GM12878 (cell line): ENCODE measurements at regions not wholly inside any gene's neighbourhood (a gene's known extent, or its start where the extent isn't known, plus 50 kb on each side); places are given as distances from the start of the nearest gene placed in this dataset.

Experiments used
- ATAC-seq: fragments of 200-7000 bp; cut with Tn5 transposase; 3 replicates; pipeline ENCODE4 v1.9.1; 2020; ENCODE audit warnings: mild to moderate bottlenecking, moderate library complexity
- BruUV-seq: library from RNA; stranded (reverse); fragments of 400-500 nt; replicated peaks from 2 replicates; lab custom pipeline; 2021; lab: Mats Ljungman, UMichigan
- CTCF ChIA-PET: fragments of 300-600 bp; sonication (Branson Sonifier 250); formaldehyde crosslinking; extraction: SDS; loops from one replicate; lab custom pipeline; 2021; ENCODE audit warnings: inconsistent platforms; lab: Yijun Ruan, JAX
- POLR2A ChIA-PET: fragments of 350-600 bp; formaldehyde crosslinking; extraction: SDS; loops from one replicate; lab custom pipeline; 2021; ENCODE audit warnings: inconsistent platforms; lab: Charles Lee
- RAD21 ChIA-PET: fragments of 300-600 bp; sonication (Branson Sonifier 250); formaldehyde crosslinking; loops from one replicate; lab custom pipeline; 2023; ENCODE audit warnings: antibody characterized with exemption; ENCODE audit not compliant: unreplicated experiment; lab: Charles Lee
- SMC1A ChIA-PET: fragments of 300-600 bp; sonication (Branson Sonifier 250); formaldehyde crosslinking; loops from one replicate; lab custom pipeline; 2023; ENCODE audit not compliant: unreplicated experiment, uncharacterized antibody; lab: Charles Lee
- DNase-seq: peaks from one replicate; pipeline ENCODE4 v3.0.0-alpha.2; 2011; ENCODE audit warnings: low read depth, low spot score
- FAIRE-seq: peaks from 3 replicates; lab custom pipeline; 2011; peaks lifted over from hg19 to GRCh38; lab: Jason Lieb, UNC
- H2AFZ ChIP-seq: 2 replicates; pipeline ENCODE4 v1.6.0; 2011; ENCODE audit warnings: low read depth, low read length, control low read depth; ENCODE audit not compliant: control insufficient read depth
- H3K27ac ChIP-seq: 2 replicates; pipeline ENCODE4 v1.5.1; 2011; ENCODE audit warnings: control low read depth; ENCODE audit not compliant: control insufficient read depth, insufficient read depth
- H3K27me3 ChIP-seq, 2 experiments: replicated peaks in 1 of 2; 2 replicates each; pipeline versions ENCODE4 v1.6.0 to v1.6.1; 2011; ENCODE audit warnings: low read length in 1 of 2; ENCODE audit not compliant: control insufficient read depth in 2 of 2, insufficient read depth in 2 of 2
- H3K36me3 ChIP-seq, 2 experiments: 2 replicates each; pipeline ENCODE4 v1.5.1; 2011; ENCODE audit warnings: low read length in 1 of 2; ENCODE audit not compliant: control insufficient read depth in 2 of 2, insufficient read depth in 2 of 2
- H3K4me1 ChIP-seq: 2 replicates; pipeline ENCODE4 v1.6.1; 2011; ENCODE audit warnings: mild to moderate bottlenecking, low read length, moderate library complexity, mixed read lengths; ENCODE audit not compliant: control insufficient read depth, insufficient read depth
- H3K4me2 ChIP-seq: 2 replicates; pipeline ENCODE4 v1.6.0; 2011; ENCODE audit warnings: control low read depth; ENCODE audit not compliant: control insufficient read depth, insufficient read depth
- H3K4me3 ChIP-seq: fragments of 200-600 bp; sonication (generic); 2 replicates; pipeline ENCODE4 v1.5.1; 2016
- H3K79me2 ChIP-seq: 2 replicates; pipeline ENCODE4 v1.6.0; 2011; ENCODE audit warnings: low read length; ENCODE audit not compliant: control insufficient read depth, insufficient read depth
- H3K9ac ChIP-seq: 2 replicates; pipeline ENCODE4 v1.8.0; 2011; ENCODE audit warnings: low read length, control low read depth, mixed read lengths; ENCODE audit not compliant: control insufficient read depth, insufficient read depth
- H3K9me3 ChIP-seq: replicated peaks from 3 replicates; pipeline ENCODE4 v1.5.1; 2011; ENCODE audit warnings: mild to moderate bottlenecking, low read length; ENCODE audit not compliant: control insufficient read depth, insufficient read depth
- H4K20me1 ChIP-seq: 2 replicates; pipeline ENCODE4 v1.6.0; 2011; ENCODE audit not compliant: control insufficient read depth, insufficient read depth
- BCL11A ChIP-seq: IDR thresholded peaks from 2 replicates; pipeline ENCODE4 v1.6.1; 2011; ENCODE audit warnings: low read depth, low read length
- BHLHE40 ChIP-seq, 2 experiments: fragments of 450-650 bp in 1 of 2; IDR thresholded peaks; 2 replicates each; pipeline ENCODE4 v1.6.1; 2011 to 2017; ENCODE audit warnings: low read depth in 2 of 2, borderline replicate concordance in 1 of 2, improper control_type of control experiment in 1 of 2, low read length in 1 of 2, mild to moderate bottlenecking in 1 of 2
- IRF5 ChIP-seq: fragments of 450-650 bp; IDR thresholded peaks from 2 replicates; pipeline ENCODE4 v1.6.1; 2017; ENCODE audit warnings: borderline replicate concordance
- MTA3 ChIP-seq: IDR thresholded peaks from 2 replicates; pipeline ENCODE4 v1.6.1; 2012; ENCODE audit warnings: low read length, inconsistent platforms, borderline replicate concordance
- NFYB ChIP-seq: IDR thresholded peaks from 2 replicates; pipeline ENCODE4 v1.6.1; 2011; ENCODE audit warnings: low read depth, mild to moderate bottlenecking, low read length, improper control_type of control experiment, moderate library complexity; ENCODE audit not compliant: insufficient read depth
- NRF1 ChIP-seq: conservative IDR thresholded peaks from 2 replicates; pipeline ENCODE4 v1.6.1; 2011; ENCODE audit warnings: mild to moderate bottlenecking, low read depth, low read length, improper control_type of control experiment
- PKNOX1 ChIP-seq: fragments of 450-650 bp; IDR thresholded peaks from 2 replicates; pipeline ENCODE4 v1.6.1; 2016; ENCODE audit warnings: mild to moderate bottlenecking
- POU2F2 ChIP-seq: IDR thresholded peaks from 3 replicates; pipeline ENCODE4 v1.6.1; 2011; ENCODE audit warnings: low read depth, mild to moderate bottlenecking, low read length, borderline replicate concordance
- RFX5 ChIP-seq: IDR thresholded peaks from 2 replicates; pipeline ENCODE4 v1.6.1; 2011; ENCODE audit warnings: low read depth, low read length, improper control_type of control experiment
- SMAD5 ChIP-seq: IDR thresholded peaks from 2 replicates; pipeline ENCODE4 v1.6.1; 2016; ENCODE audit warnings: antibody characterized with exemption, low read depth
- SPI1 ChIP-seq: IDR thresholded peaks from 2 replicates; pipeline ENCODE4 v1.6.1; 2011; ENCODE audit warnings: low read depth, mild to moderate bottlenecking, low read length, moderate library complexity, borderline replicate concordance; ENCODE audit not compliant: insufficient read depth
- ZZZ3 ChIP-seq: IDR thresholded peaks from 2 replicates; pipeline ENCODE4 v1.6.1; 2011; ENCODE audit warnings: low read depth; ENCODE audit not compliant: control insufficient read depth, insufficient read length
- whole genome bisulfite sequencing: methylation state at CpG from one replicate; pipeline ENCODE4 v1.1.6; 2016; ENCODE audit warnings: low lambda C conversion rate; ENCODE audit not compliant: insufficient replicate concordance, insufficient coverage; ENCODE audit errors: missing lambda C conversion rate; 5-methylcytosine and 5-hydroxymethylcytosine counted together
- in situ Hi-C: fragments of 300-500 bp; cut with MboI; formaldehyde crosslinking; loops from 9 replicates; pipeline ENCODE4 v1.14.3; 2018; ENCODE audit warnings: mixed read lengths
- intact Hi-C: fragments of 100-400 bp; cut with micrococcal nuclease; formaldehyde crosslinking; loops from one replicate; pipeline ENCODE4 v1.14.2; 2022; ENCODE audit not compliant: unreplicated experiment

DNA sequence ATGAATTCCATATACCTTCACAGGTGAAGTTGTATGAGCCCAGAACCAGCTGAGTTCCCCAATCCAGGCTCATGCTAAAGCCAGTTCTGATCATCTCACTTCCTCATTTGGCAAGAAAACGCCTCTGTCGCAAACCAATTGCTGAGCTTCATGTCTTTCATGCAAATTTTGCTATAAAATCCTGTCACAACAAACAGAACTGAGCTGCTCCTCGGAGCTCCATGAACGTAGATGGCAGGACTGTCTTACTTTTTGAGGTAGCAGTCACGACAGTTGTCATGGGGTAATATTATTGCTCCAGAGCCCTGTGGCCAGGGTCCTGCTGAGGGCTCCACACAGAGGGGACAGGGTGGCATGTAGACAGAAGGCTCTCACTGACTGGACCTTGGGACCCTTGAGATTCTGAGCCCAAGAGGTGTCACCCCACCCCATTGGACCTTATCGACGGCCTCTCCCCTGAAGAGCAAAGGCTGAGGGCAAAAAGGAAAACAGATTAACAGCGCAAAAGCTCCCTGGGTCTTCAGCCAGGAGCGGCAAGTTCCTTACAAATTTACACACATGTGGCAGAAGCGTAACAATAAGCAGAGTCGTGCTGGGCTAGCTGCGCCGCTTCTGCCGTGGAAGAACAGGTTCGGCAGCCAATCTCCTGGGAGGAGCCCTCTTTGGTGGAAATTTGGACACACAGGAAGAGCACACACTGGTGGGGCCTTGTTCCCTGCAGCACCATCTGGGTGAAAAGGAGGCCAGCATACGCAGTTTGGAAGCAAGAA is 249.2 kb downstream of the OPA1 start:
- Histone ChIP-seq H3K27me3 (no peaks in the 10 kb centered on the region), H3K79me2 (no peaks in the 10 kb centered on the region), H3K4me3 (no peak overlapping the region), H3K9me3 (peaks cover 2% of the 10 kb centered on the region; the same call in 1 of the 3 replicates), H3K4me1 (peaks cover 11% of the 10 kb centered on the region), H3K9ac (no peak overlapping the region), H3K27ac (no peak overlapping the region), H4K20me1 (no peaks in the 10 kb centered on the region), H3K4me2 (peak overlapping the region; percentile 57), H2AFZ (peak overlapping the region; percentile 80), H3K36me3 (no peaks in the 10 kb centered on the region)
- ChIA-PET RAD21 (interaction anchor here (0.6 to 0.7 kb wide), 2 partner anchors 11 to 37 kb away, joined by 3 to 4 read pairs; no protein-coding TSS in a partner anchor), POLR2A (no interaction called here), CTCF (interaction anchor here (0.7 to 1.6 kb wide), 3 partner anchors 129 to 474 kb away, joined by 3 read pairs; no protein-coding TSS in a partner anchor), SMC1A (interaction anchor here (1.1 kb wide), 1 partner anchor 9 kb away, joined by 6 read pairs; no protein-coding TSS in a partner anchor)
- whole genome bisulfite sequencing = 44% methylated on average over 16 of the region's 16 CpGs
- FAIRE-seq (peak; percentile 35), ATAC-seq (peak; percentile 85), DNase-seq (peak; percentile 28)
- no TSS peak for BruUV-seq
- TF ChIP-seq SMAD5 (no peak), IRF5 (no peak), MTA3 (no peak), BHLHE40 (IDR thresholded peaks at IDR 0.05; ENCODE audit: borderline replicate concordance in 1 of 2, low read depth in 2 of 2, low read length in 1 of 2) (no peak), ZZZ3 (no peak), NFYB (0 out of 2 replicates have a peak, but pooled peaks have one; percentile 30), PKNOX1 (no peak), NRF1 (no peak), POU2F2 (peak; percentile 30; the same call in 1 of the 3 replicates), BCL11A (no peak), RFX5 (0 out of 2 replicates have a peak, but pooled peaks have one; percentile 3), SPI1 (peak; percentile 98)
- intact Hi-C loops = no loop called here
- in situ Hi-C loops = no loop called here
